ENCODE measurements at regions not wholly inside any gene's neighbourhood (a gene's known extent, or its start where the extent isn't known, plus 50 kb on each side); places are given as distances from the start of the nearest gene placed in this dataset.

- WGBS (ENCODE audit: insufficient coverage): 100% methylated on average over 1 of the region's 5 CpGs
- Histone ChIP-seq H3K4me3 (ENCODE audit: control extremely low read depth in 1 of 5, extremely low read depth in 1 of 5, insufficient read depth in 1 of 5, low read depth in 2 of 5, low read length in 4 of 5) (no peak overlapping the region), H3K79me2 (ENCODE audit: control insufficient read depth, insufficient read depth, low read length) (no peaks in the 10 kb centered on the region), H3K36me3 (replicated peaks in 1 of 2; ENCODE audit: control extremely low read depth in 1 of 2, control insufficient read depth in 1 of 2, extremely low read depth in 1 of 2, insufficient read depth in 2 of 2, low read length in 1 of 2) (no peaks in the 10 kb centered on the region), H3K27ac (ENCODE audit: low read length in 2 of 2) (no peak overlapping the region), H4K20me1 (ENCODE audit: control insufficient read depth, insufficient read depth, low read length, poor library complexity, severe bottlenecking) (no peaks in the 10 kb centered on the region), H2AFZ (ENCODE audit: insufficient read depth, low read depth, low read length, poor library complexity, severe bottlenecking) (no peak overlapping the region), H3K27me3 (replicated peaks in 1 of 4; ENCODE audit: control extremely low read depth in 1 of 4, control insufficient read depth in 3 of 4, insufficient read depth in 4 of 4, low read length in 3 of 4) (no peaks in the 10 kb centered on the region), H3K4me1 (ENCODE audit: control insufficient read depth in 2 of 2, insufficient read depth in 2 of 2, low read length in 2 of 2) (peaks cover 10 to 20% of the 10 kb centered on the region in 2 donors), H3K9ac (ENCODE audit: low read length) (no peak overlapping the region), H3K9me3 (ENCODE audit: control extremely low read depth in 1 of 3, control insufficient read depth in 2 of 3, insufficient read depth in 1 of 3, low read length in 2 of 3) (no peaks in the 10 kb centered on the region), H3K4me2 (replicated peaks; ENCODE audit: low read depth, low read length, poor library complexity, severe bottlenecking) (no peak overlapping the region)
- H3K9me3 Mint-ChIP-seq (ENCODE audit: insufficient read depth): no peaks in the 10 kb centered on the region
- ATAC-seq (ENCODE audit: low read depth) (no peak), DNase-seq (no peak)
- intact Hi-C loops (cut with micrococcal nuclease): no loop called here
- CTCF ChIA-PET: no interaction called here
- TF ChIP-seq, protein P1, sequence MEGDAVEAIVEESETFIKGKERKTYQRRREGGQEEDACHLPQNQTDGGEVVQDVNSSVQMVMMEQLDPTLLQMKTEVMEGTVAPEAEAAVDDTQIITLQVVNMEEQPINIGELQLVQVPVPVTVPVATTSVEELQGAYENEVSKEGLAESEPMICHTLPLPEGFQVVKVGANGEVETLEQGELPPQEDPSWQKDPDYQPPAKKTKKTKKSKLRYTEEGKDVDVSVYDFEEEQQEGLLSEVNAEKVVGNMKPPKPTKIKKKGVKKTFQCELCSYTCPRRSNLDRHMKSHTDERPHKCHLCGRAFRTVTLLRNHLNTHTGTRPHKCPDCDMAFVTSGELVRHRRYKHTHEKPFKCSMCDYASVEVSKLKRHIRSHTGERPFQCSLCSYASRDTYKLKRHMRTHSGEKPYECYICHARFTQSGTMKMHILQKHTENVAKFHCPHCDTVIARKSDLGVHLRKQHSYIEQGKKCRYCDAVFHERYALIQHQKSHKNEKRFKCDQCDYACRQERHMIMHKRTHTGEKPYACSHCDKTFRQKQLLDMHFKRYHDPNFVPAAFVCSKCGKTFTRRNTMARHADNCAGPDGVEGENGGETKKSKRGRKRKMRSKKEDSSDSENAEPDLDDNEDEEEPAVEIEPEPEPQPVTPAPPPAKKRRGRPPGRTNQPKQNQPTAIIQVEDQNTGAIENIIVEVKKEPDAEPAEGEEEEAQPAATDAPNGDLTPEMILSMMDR (IDR thresholded peaks at IDR 0.05): no peak
- TF ChIP-seq EZH2 (IDR thresholded peaks at IDR 0.05; ENCODE audit: borderline replicate concordance, insufficient read depth, low read depth, low read length, poor library complexity, severe bottlenecking): no peak
- peaks cover 29% of the 10 kb centered on the region for H3K4me1 Mint-ChIP-seq
- no peak overlapping the region for H3K27ac Mint-ChIP-seq
- H3K4me3 Mint-ChIP-seq: no peak overlapping the region
- POLR2A ChIA-PET: no interaction called here
- H3K27me3 Mint-ChIP-seq: no peaks in the 10 kb centered on the region
Observed at GRCh38 chr2:144598906-144599305, 79.0 kb upstream of the ZEB2 start.

GRCh38 chr2:144597894-144598593 lies 78.1 kb upstream of the ZEB2 start:
- WGBS (ENCODE audit: insufficient coverage): no CpG with 5 or more reads among the region's 6 CpGs
- Histone ChIP-seq H3K27me3 (replicated peaks in 1 of 4; ENCODE audit: control extremely low read depth in 1 of 4, control insufficient read depth in 3 of 4, insufficient read depth in 4 of 4, low read length in 3 of 4) (no peaks in the 10 kb centered on the region), H3K4me1 (ENCODE audit: control insufficient read depth in 2 of 2, insufficient read depth in 2 of 2, low read length in 2 of 2) (peaks cover 10 to 14% of the 10 kb centered on the region in 2 donors), H3K9ac (ENCODE audit: low read length) (no peak overlapping the region), H3K4me3 (ENCODE audit: control extremely low read depth in 1 of 5, extremely low read depth in 1 of 5, insufficient read depth in 1 of 5, low read depth in 2 of 5, low read length in 4 of 5) (no peak overlapping the region), H3K9me3 (ENCODE audit: control extremely low read depth in 1 of 3, control insufficient read depth in 2 of 3, insufficient read depth in 1 of 3, low read length in 2 of 3) (no peaks in the 10 kb centered on the region), H3K79me2 (ENCODE audit: control insufficient read depth, insufficient read depth, low read length) (no peaks in the 10 kb centered on the region), H3K27ac (ENCODE audit: low read length in 2 of 2) (no peak overlapping the region), H3K4me2 (replicated peaks; ENCODE audit: low read depth, low read length, poor library complexity, severe bottlenecking) (peak overlapping the region; percentile 1), H2AFZ (ENCODE audit: insufficient read depth, low read depth, low read length, poor library complexity, severe bottlenecking) (no peak overlapping the region), H3K36me3 (replicated peaks in 1 of 2; ENCODE audit: control extremely low read depth in 1 of 2, control insufficient read depth in 1 of 2, extremely low read depth in 1 of 2, insufficient read depth in 2 of 2, low read length in 1 of 2) (no peaks in the 10 kb centered on the region), H4K20me1 (ENCODE audit: control insufficient read depth, insufficient read depth, low read length, poor library complexity, severe bottlenecking) (no peaks in the 10 kb centered on the region)
- Mint-ChIP-seq H3K9me3 (ENCODE audit: insufficient read depth) (no peaks in the 10 kb centered on the region), H3K4me1 (peaks cover 23% of the 10 kb centered on the region), H3K27ac (peak overlapping the region; percentile 61), H3K27me3 (no peaks in the 10 kb centered on the region), H3K4me3 (no peak overlapping the region)
- ChIA-PET CTCF (interaction anchor here (0.9 kb wide), 1 partner anchor 36 kb away, joined by 8 read pairs; no protein-coding TSS in a partner anchor), POLR2A (no interaction called here)
- DNase-seq (no peak), ATAC-seq (ENCODE audit: low read depth) (no peak)
- intact Hi-C loops (cut with micrococcal nuclease): no loop called here
- TF ChIP-seq, protein P1 (IDR thresholded peaks at IDR 0.05): no peak
- no peak for TF ChIP-seq EZH2 (IDR thresholded peaks at IDR 0.05; ENCODE audit: borderline replicate concordance, insufficient read depth, low read depth, low read length, poor library complexity, severe bottlenecking)
